ENCODE measurements at regions not wholly inside any gene's neighbourhood (a gene's known extent, or its start where the extent isn't known, plus 50 kb on each side); places are given as distances from the start of the nearest gene placed in this dataset.

DNA sequence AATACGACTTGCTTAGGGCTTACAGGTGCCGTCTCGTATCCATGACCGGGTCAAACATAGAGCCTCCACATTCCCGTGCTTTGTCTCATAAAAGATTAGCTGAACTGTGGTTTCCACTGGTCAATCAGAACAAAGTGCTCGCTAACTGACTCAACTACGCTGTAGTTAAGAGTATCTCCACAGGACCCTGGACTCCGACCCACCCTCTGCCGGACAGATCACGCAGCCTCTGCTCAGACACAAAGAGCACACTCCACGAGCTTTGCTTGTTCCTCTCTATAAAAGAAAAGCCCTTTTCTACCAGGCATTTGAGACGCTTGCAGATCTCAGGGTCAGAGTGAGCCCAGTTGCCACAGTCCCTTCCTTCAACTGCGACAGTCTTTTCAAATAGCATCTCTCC is 298.7 kb upstream of the CDH4 start (continued):
- TF ChIP-seq POU5F1 (IDR thresholded peaks at IDR 0.05; ENCODE audit: low read depth, low read length), result no peak
- TF ChIP-seq ZNF274 (IDR thresholded peaks at IDR 0.05; ENCODE audit: borderline replicate concordance, extremely low read depth, low read length), result no peak
- TF ChIP-seq YY1 (IDR thresholded peaks at IDR 0.05; ENCODE audit: low read depth, low read length), result no peak
- no peak for TF ChIP-seq TCF12 (IDR thresholded peaks at IDR 0.05; ENCODE audit: low read depth, low read length)
- no peak for TF ChIP-seq SUZ12 (IDR thresholded peaks at IDR 0.05; ENCODE audit: low read length)
- TF ChIP-seq EZH2 (IDR thresholded peaks at IDR 0.05; ENCODE audit: low read depth, low read length, severe bottlenecking), result no peak
- TF ChIP-seq GTF2F1 (IDR thresholded peaks at IDR 0.05; ENCODE audit: borderline replicate concordance, low read depth, low read length), result no peak
- TF ChIP-seq SP4 (IDR thresholded peaks at IDR 0.05; ENCODE audit: low read length), result no peak
- no peak for TF ChIP-seq MAFK (IDR thresholded peaks at IDR 0.05; ENCODE audit: low read depth, low read length)

Measured in H1 (cell line).